Caco-2 (cell line): ENCODE measurements at regions not wholly inside any gene's neighbourhood (a gene's known extent, or its start where the extent isn't known, plus 50 kb on each side); places are given as distances from the start of the nearest gene placed in this dataset.
A peak's percentile ranks its signal among the peaks of the same experiment; 100 is the strongest.

ENCODE experiments used
- BruUV-seq: library from RNA; stranded (reverse); fragments of 400-500 nt; replicated peaks from 2 replicates; lab custom pipeline; 2021; lab: Mats Ljungman, UMichigan
- CTCF ChIA-PET: fragments of 300-600 bp; sonication (Branson Sonifier 250); formaldehyde crosslinking; loops from one replicate; lab custom pipeline; 2022; ENCODE audit warnings: antibody characterized with exemption; lab: Charles Lee
- POLR2A ChIA-PET: fragments of 300-600 bp; sonication (Branson Sonifier 250); formaldehyde crosslinking; loops from one replicate; lab custom pipeline; 2022; ENCODE audit warnings: antibody characterized with exemption; lab: Charles Lee
- DNase-seq, 2 experiments: peaks; one replicate each; pipeline versions ENCODE4 v3.0.0 to v3.0.0-alpha.2; 2020 to 2022
- H3K27me3 ChIP-seq: replicated peaks from 2 replicates; pipeline ENCODE4 v1.6.0; 2011; ENCODE audit warnings: low read length; ENCODE audit not compliant: control insufficient read depth, insufficient read depth
- H3K36me3 ChIP-seq: 2 replicates; pipeline ENCODE4 v1.5.1; 2011; ENCODE audit warnings: low read length; ENCODE audit not compliant: control insufficient read depth, insufficient read depth
- H3K4me1 ChIP-seq: fragments of 250-450 bp; sonication (Bioruptor Pico); 2 replicates; pipeline ENCODE4 v1.5.1; 2020; ENCODE audit warnings: mild to moderate bottlenecking
- H3K4me3 ChIP-seq: 2 replicates; pipeline ENCODE4 v1.5.1; 2011; ENCODE audit warnings: low read depth, mild to moderate bottlenecking, control low read depth, low read length
- H3K9me3 ChIP-seq: fragments of 250-450 bp; sonication (Bioruptor Pico); 2 replicates; pipeline ENCODE4 v1.5.1; 2020; ENCODE audit warnings: mild to moderate bottlenecking, moderate library complexity
- H3K27ac Mint-ChIP-seq: one replicate; pipeline ENCODE4 v1.8.0; 2022; ENCODE audit warnings: mixed read lengths; ENCODE audit not compliant: unreplicated experiment
- H3K27me3 Mint-ChIP-seq: one replicate; pipeline ENCODE4 v1.8.0; 2022; ENCODE audit warnings: mixed read lengths; ENCODE audit not compliant: insufficient read depth, unreplicated experiment
- H3K36me3 Mint-ChIP-seq: one replicate; pipeline ENCODE4 v1.8.0; 2022; ENCODE audit warnings: mild to moderate bottlenecking, mixed read lengths; ENCODE audit not compliant: insufficient read depth, unreplicated experiment
- H3K4me1 Mint-ChIP-seq: one replicate; pipeline ENCODE4 v1.8.0; 2022; ENCODE audit warnings: low read depth, mixed read lengths; ENCODE audit not compliant: unreplicated experiment
- H3K4me3 Mint-ChIP-seq: one replicate; pipeline ENCODE4 v1.8.0; 2022; ENCODE audit warnings: mild to moderate bottlenecking, moderate library complexity, mixed read lengths; ENCODE audit not compliant: unreplicated experiment
- H3K9me3 Mint-ChIP-seq: one replicate; pipeline ENCODE4 v1.8.0; 2022; ENCODE audit warnings: mixed read lengths; ENCODE audit not compliant: unreplicated experiment
- CTCF ChIP-seq, 2 experiments: fragments of 200-600 bp in 1 of 2; IDR thresholded peaks; 1 replicate in 1 of 2; 2 replicates in 1 of 2; pipeline versions ENCODE4 v1.5.1 to v1.8.0; 2011 to 2022; ENCODE audit warnings: antibody characterized with exemption in 1 of 2, control low read depth in 1 of 2, inconsistent platforms in 1 of 2, low read depth in 1 of 2, low read length in 1 of 2, mild to moderate bottlenecking in 1 of 2, moderate library complexity in 1 of 2; ENCODE audit not compliant: insufficient read depth in 1 of 2, severe bottlenecking in 1 of 2, unreplicated experiment in 1 of 2
- intact Hi-C: fragments of 100-400 bp; cut with micrococcal nuclease; formaldehyde crosslinking; loops from one replicate; pipeline ENCODE4 v1.10.0; 2022; ENCODE audit not compliant: unreplicated experiment

- Histone ChIP-seq H3K27me3 (no peaks in the 10 kb centered on the region; the same call in 1 of the 2 replicates), H3K4me3 (no peak overlapping the region), H3K9me3 (no peaks in the 10 kb centered on the region), H3K4me1 (peaks cover 4% of the 10 kb centered on the region; the same call in 1 of the 2 replicates), H3K36me3 (no peaks in the 10 kb centered on the region)
- intact Hi-C loops, result no loop called here
- no peak for TF ChIP-seq CTCF (IDR thresholded peaks at IDR 0.05; ENCODE audit: insufficient read depth in 1 of 2, low read depth in 1 of 2, low read length in 1 of 2, severe bottlenecking in 1 of 2, unreplicated experiment in 1 of 2)
- no peak overlapping the region for H3K27ac Mint-ChIP-seq
- H3K4me3 Mint-ChIP-seq, result no peak overlapping the region
- POLR2A ChIA-PET, result no interaction called here
- no peak for DNase-seq
- no peaks in the 10 kb centered on the region for H3K36me3 Mint-ChIP-seq
- H3K27me3 Mint-ChIP-seq, result no peaks in the 10 kb centered on the region
- H3K4me1 Mint-ChIP-seq, result no peaks in the 10 kb centered on the region
- CTCF ChIA-PET, result no interaction called here
- H3K9me3 Mint-ChIP-seq, result no peaks in the 10 kb centered on the region
- no TSS peak for BruUV-seq
Observed at GRCh38 chr9:38132956-38133355, 63.9 kb upstream of the SHB start.

- peak in 1 of 2 experiments; percentile 6 for DNase-seq
- H3K27ac Mint-ChIP-seq, result no peak overlapping the region
- peaks cover 3% of the 10 kb centered on the region for H3K27me3 Mint-ChIP-seq
- no peak for TF ChIP-seq CTCF (IDR thresholded peaks at IDR 0.05; ENCODE audit: insufficient read depth in 1 of 2, low read depth in 1 of 2, low read length in 1 of 2, severe bottlenecking in 1 of 2, unreplicated experiment in 1 of 2)
- CTCF ChIA-PET, result no interaction called here
- H3K36me3 ChIP-seq, result no peaks in the 10 kb centered on the region
- H3K4me3 ChIP-seq, result no peak overlapping the region
- H3K27me3 ChIP-seq, result no peaks in the 10 kb centered on the region; the same call in 1 of the 2 replicates
- H3K9me3 ChIP-seq, result no peaks in the 10 kb centered on the region
- H3K4me1 Mint-ChIP-seq, result no peaks in the 10 kb centered on the region
- no peak overlapping the region for H3K4me3 Mint-ChIP-seq
- no peaks in the 10 kb centered on the region for H3K9me3 Mint-ChIP-seq
- no TSS peak for BruUV-seq
- POLR2A ChIA-PET, result no interaction called here
- intact Hi-C loops, result no loop called here
- H3K4me1 ChIP-seq, result peaks cover 4% of the 10 kb centered on the region; the same call in 1 of the 2 replicates
- no peaks in the 10 kb centered on the region for H3K36me3 Mint-ChIP-seq
Observed at GRCh38 chr9:38131729-38132128, 62.7 kb upstream of the SHB start.

- no peaks in the 10 kb centered on the region for H3K36me3 Mint-ChIP-seq
- CTCF ChIA-PET, result no interaction called here
- no peak overlapping the region for H3K27ac Mint-ChIP-seq
- intact Hi-C loops, result no loop called here
- Histone ChIP-seq H3K4me1 (peaks cover 4% of the 10 kb centered on the region; the same call in 1 of the 2 replicates), H3K36me3 (no peaks in the 10 kb centered on the region), H3K27me3 (no peaks in the 10 kb centered on the region), H3K9me3 (no peaks in the 10 kb centered on the region), H3K4me3 (no peak overlapping the region)
- no peak for TF ChIP-seq CTCF (IDR thresholded peaks at IDR 0.05; ENCODE audit: insufficient read depth in 1 of 2, low read depth in 1 of 2, low read length in 1 of 2, severe bottlenecking in 1 of 2, unreplicated experiment in 1 of 2)
- POLR2A ChIA-PET, result no interaction called here
- DNase-seq, result peak in 1 of 2 experiments; percentile 21
- no peak overlapping the region for H3K4me3 Mint-ChIP-seq
- H3K4me1 Mint-ChIP-seq, result no peaks in the 10 kb centered on the region
- no peaks in the 10 kb centered on the region for H3K9me3 Mint-ChIP-seq
- no TSS peak for BruUV-seq
- H3K27me3 Mint-ChIP-seq, result peaks cover 3% of the 10 kb centered on the region
Observed at GRCh38 chr9:38130724-38131123, 61.7 kb upstream of the SHB start.
